ENCODE measurements at regions not wholly inside any gene's neighbourhood (a gene's known extent, or its start where the extent isn't known, plus 50 kb on each side); places are given as distances from the start of the nearest gene placed in this dataset.

DNA sequence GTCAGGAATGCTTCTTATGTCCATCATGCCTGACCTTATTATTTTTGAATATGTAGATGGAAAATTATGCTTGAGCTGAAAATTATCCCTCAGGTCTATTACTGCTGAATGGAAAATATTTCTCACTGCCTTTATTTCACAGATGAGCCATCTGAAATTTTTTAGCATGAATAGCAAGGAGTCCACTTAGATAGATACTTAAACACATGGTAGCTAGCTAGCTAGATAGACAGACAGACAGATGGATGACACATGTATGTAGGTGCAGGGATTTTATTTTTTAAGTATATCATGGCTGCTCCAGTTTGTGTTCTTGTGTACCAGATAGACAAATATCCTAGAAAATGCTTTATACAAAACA is 645.0 kb downstream of the MMUT start:
- intact Hi-C loops (cut with DNase I): no loop called here
- Histone ChIP-seq H3K36me3 (no peaks in the 10 kb centered on the region), H3K4me1 (ENCODE audit: insufficient read depth) (no peaks in the 10 kb centered on the region), H3K4me3 (no peak overlapping the region), H3K27ac (no peak overlapping the region), H3K9me3 (no peaks in the 10 kb centered on the region), H3K27me3 (no peaks in the 10 kb centered on the region)
- DNase-seq: no peak
- TF ChIP-seq POLR2A (IDR thresholded peaks at IDR 0.05) (no peak), EP300 (IDR thresholded peaks at IDR 0.05) (no peak)
- TF ChIP-seq, protein P1, sequence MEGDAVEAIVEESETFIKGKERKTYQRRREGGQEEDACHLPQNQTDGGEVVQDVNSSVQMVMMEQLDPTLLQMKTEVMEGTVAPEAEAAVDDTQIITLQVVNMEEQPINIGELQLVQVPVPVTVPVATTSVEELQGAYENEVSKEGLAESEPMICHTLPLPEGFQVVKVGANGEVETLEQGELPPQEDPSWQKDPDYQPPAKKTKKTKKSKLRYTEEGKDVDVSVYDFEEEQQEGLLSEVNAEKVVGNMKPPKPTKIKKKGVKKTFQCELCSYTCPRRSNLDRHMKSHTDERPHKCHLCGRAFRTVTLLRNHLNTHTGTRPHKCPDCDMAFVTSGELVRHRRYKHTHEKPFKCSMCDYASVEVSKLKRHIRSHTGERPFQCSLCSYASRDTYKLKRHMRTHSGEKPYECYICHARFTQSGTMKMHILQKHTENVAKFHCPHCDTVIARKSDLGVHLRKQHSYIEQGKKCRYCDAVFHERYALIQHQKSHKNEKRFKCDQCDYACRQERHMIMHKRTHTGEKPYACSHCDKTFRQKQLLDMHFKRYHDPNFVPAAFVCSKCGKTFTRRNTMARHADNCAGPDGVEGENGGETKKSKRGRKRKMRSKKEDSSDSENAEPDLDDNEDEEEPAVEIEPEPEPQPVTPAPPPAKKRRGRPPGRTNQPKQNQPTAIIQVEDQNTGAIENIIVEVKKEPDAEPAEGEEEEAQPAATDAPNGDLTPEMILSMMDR (IDR thresholded peaks at IDR 0.05): no peak

DNA sequence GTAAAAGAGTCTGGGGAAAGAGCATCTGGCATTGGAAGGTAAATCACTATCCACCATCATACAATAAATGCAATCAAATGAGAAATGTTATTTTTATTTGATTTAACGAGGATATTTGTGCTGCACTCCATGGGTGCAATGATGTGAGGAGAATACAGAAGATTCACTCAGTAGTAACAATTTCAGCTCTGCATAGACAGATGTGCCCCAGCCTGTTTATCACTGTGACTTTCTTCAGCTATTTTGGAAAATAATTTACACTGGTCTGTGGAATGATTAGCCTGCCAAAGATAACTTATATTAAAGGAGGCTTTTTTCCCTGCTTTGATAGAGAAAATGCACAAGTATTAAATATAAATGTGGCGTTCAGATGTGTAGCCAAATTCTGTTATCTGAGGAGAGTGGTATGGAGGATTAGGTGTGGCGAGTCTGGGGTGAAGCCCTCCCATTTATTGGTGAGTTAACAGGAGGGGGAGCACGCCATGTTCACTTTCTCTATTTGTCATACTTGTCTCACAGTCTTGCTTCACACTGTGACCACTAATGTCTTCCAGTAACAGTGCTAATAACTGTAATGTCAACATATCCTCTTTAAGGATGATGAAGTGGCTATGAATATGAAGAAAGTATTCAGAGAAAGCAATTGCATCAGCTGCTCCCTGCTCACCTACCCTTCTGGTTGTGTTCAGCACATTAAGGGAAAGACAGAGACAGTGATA is 645.6 kb downstream of the MMUT start:
- Histone ChIP-seq H3K4me1 (ENCODE audit: insufficient read depth) (no peaks in the 10 kb centered on the region), H3K27ac (no peak overlapping the region), H3K9me3 (no peaks in the 10 kb centered on the region), H3K27me3 (no peaks in the 10 kb centered on the region), H3K4me3 (no peak overlapping the region), H3K36me3 (no peaks in the 10 kb centered on the region)
- TF ChIP-seq, protein P1 (IDR thresholded peaks at IDR 0.05): no peak
- no peak for TF ChIP-seq EP300 (IDR thresholded peaks at IDR 0.05)
- no peak for TF ChIP-seq POLR2A (IDR thresholded peaks at IDR 0.05)
- 24 to 41% (median 24%) methylated on average over 4 of the region's 4 CpGs for WGBS, 3 donors
- DNase-seq: no peak
- intact Hi-C loops (cut with DNase I): no loop called here

DNA sequence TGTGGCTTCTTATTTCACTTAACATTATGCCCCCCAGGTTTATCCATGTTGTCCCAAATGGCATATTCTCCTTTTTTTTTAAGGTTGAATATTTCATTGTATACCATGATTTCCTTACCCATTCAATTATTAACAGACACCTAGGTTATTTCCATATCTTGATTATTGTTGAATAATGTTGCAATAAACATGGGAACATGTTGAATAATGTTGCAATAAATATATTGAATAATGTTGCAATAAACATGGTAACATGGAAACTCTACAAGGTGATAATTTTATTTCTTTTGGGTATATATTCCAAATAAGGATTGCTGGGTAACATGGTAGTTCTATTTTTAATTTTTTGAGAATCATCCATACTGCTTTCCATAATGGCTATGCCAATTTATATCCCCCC is 648.1 kb downstream of the MMUT start:
- no peak for DNase-seq
- intact Hi-C loops (cut with DNase I): no loop called here
- Histone ChIP-seq H3K27me3 (no peaks in the 10 kb centered on the region), H3K36me3 (no peaks in the 10 kb centered on the region), H3K9me3 (no peaks in the 10 kb centered on the region), H3K4me3 (no peak overlapping the region), H3K4me1 (ENCODE audit: insufficient read depth) (no peaks in the 10 kb centered on the region), H3K27ac (no peak overlapping the region)
- TF ChIP-seq EP300 (IDR thresholded peaks at IDR 0.05): no peak
- no peak for TF ChIP-seq POLR2A (IDR thresholded peaks at IDR 0.05)
- TF ChIP-seq, protein P1 (IDR thresholded peaks at IDR 0.05): no peak

DNA sequence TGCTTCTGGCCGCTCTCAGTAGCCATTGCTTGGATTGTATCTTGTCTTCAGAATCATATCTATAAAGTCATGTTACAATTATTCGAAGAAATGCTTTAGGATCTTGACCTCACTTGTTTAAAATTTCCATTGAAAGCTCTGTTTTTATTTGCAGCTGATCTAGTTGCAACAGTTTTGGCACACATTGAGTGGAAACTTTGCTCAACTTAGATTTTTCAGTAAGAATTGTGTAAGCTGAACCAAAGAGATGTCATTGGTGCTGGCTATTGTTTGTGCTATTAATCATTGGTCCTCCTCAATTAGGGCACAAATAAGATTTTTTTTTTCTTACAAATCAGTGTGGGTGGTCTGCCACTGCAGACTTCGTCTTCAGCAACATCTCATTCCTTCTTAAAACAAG is 649.2 kb downstream of the MMUT start:
- H3K27ac ChIP-seq: no peak overlapping the region
- no peak overlapping the region for H3K4me3 ChIP-seq
- no peaks in the 10 kb centered on the region for H3K36me3 ChIP-seq
- H3K4me1 ChIP-seq (ENCODE audit: insufficient read depth): no peaks in the 10 kb centered on the region
- TF ChIP-seq POLR2A (IDR thresholded peaks at IDR 0.05): no peak
- no peak for TF ChIP-seq EP300 (IDR thresholded peaks at IDR 0.05)
- TF ChIP-seq, protein P1 (IDR thresholded peaks at IDR 0.05): no peak
- no peaks in the 10 kb centered on the region for H3K9me3 ChIP-seq
- intact Hi-C loops (cut with DNase I): no loop called here
- WGBS, 3 donors: 35 to 54% (median 39%) methylated on average over 3 of the region's 3 CpGs
- H3K27me3 ChIP-seq: no peaks in the 10 kb centered on the region
- no peak for DNase-seq
